ENCODE measurements at regions not wholly inside any gene's neighbourhood (a gene's known extent, or its start where the extent isn't known, plus 50 kb on each side); places are given as distances from the start of the nearest gene placed in this dataset.

- H3K27ac ChIP-seq (ENCODE audit: low read length) = peak overlapping the region; percentile 71
- TF ChIP-seq REST (IDR thresholded peaks at IDR 0.05; ENCODE audit: borderline replicate concordance) (no peak), EP300 (conservative IDR thresholded peaks at IDR 0.05; ENCODE audit: poor library complexity, severe bottlenecking) (no peak), MXI1 (conservative IDR thresholded peaks at IDR 0.05; ENCODE audit: poor library complexity, severe bottlenecking) (no peak), RAD21 (conservative IDR thresholded peaks at IDR 0.05) (no peak), EZH2 (IDR thresholded peaks at IDR 0.05; ENCODE audit: borderline replicate concordance, insufficient read depth, low read length, poor library complexity, severe bottlenecking) (no peak), CTCF (IDR thresholded peaks at IDR 0.05; ENCODE audit: poor library complexity, severe bottlenecking) (no peak), SMC3 (conservative IDR thresholded peaks at IDR 0.05; ENCODE audit: poor library complexity) (no peak), POLR2AphosphoS5 (IDR thresholded peaks at IDR 0.05) (no peak), TAF1 (IDR thresholded peaks at IDR 0.05; ENCODE audit: low read depth) (no peak)
- no peak overlapping the region for H2AFZ ChIP-seq (ENCODE audit: low read depth, low read length)
Measured at GRCh38 chr12:124191024-124191359, 103.9 kb upstream of the RFLNA start.

GRCh38 chr12:124191966-124192365, 102.9 kb upstream of the RFLNA start:
- H4K20me1 ChIP-seq (ENCODE audit: insufficient read depth) = no peaks in the 10 kb centered on the region
- no peak for TF ChIP-seq CTCF (IDR thresholded peaks at IDR 0.05; ENCODE audit: poor library complexity, severe bottlenecking)
- TF ChIP-seq MXI1 (conservative IDR thresholded peaks at IDR 0.05; ENCODE audit: poor library complexity, severe bottlenecking) = no peak
- TF ChIP-seq EZH2 (IDR thresholded peaks at IDR 0.05; ENCODE audit: borderline replicate concordance, insufficient read depth, low read length, poor library complexity, severe bottlenecking) = no peak
- no peak for TF ChIP-seq SMC3 (conservative IDR thresholded peaks at IDR 0.05; ENCODE audit: poor library complexity)
- TF ChIP-seq TAF1 (IDR thresholded peaks at IDR 0.05; ENCODE audit: low read depth) = no peak
- H3K9ac ChIP-seq (ENCODE audit: low read length) = no peak overlapping the region
- H3K27ac ChIP-seq (ENCODE audit: low read length) = no peak overlapping the region
- H2AFZ ChIP-seq (ENCODE audit: low read depth, low read length) = no peak overlapping the region
- H3K79me2 ChIP-seq (replicated peaks; ENCODE audit: insufficient read depth, low read length) = no peaks in the 10 kb centered on the region
- no peaks in the 10 kb centered on the region for H3K36me3 ChIP-seq (ENCODE audit: insufficient read depth, low read length)
- no peak overlapping the region for H3K4me2 ChIP-seq (ENCODE audit: low read length)
- no peaks in the 10 kb centered on the region for H3K27me3 ChIP-seq (ENCODE audit: insufficient read depth, low read depth, low read length)
- H3K9me3 ChIP-seq (ENCODE audit: low read length) = peaks cover 2% of the 10 kb centered on the region
- no peaks in the 10 kb centered on the region for H3K9me2 ChIP-seq (ENCODE audit: insufficient read depth, low read length)
- H3F3A ChIP-seq (ENCODE audit: insufficient read depth, low read length, poor library complexity, severe bottlenecking) = no peaks in the 10 kb centered on the region
- H3K4me3 ChIP-seq (ENCODE audit: low read length) = no peak overlapping the region

More at GRCh38 chr12:124191024-124191359, 103.9 kb upstream of the RFLNA start:
- Histone ChIP-seq H3K9me2 (ENCODE audit: insufficient read depth, low read length) (no peaks in the 10 kb centered on the region), H3K79me2 (replicated peaks; ENCODE audit: insufficient read depth, low read length) (no peaks in the 10 kb centered on the region), H3K4me3 (ENCODE audit: low read length) (no peak overlapping the region), H3K27me3 (ENCODE audit: insufficient read depth, low read depth, low read length) (no peaks in the 10 kb centered on the region), H3K36me3 (ENCODE audit: insufficient read depth, low read length) (no peaks in the 10 kb centered on the region), H3F3A (ENCODE audit: insufficient read depth, low read length, poor library complexity, severe bottlenecking) (no peaks in the 10 kb centered on the region), H3K4me2 (ENCODE audit: low read length) (no peak overlapping the region), H4K20me1 (ENCODE audit: insufficient read depth) (no peaks in the 10 kb centered on the region), H3K9me3 (ENCODE audit: low read length) (peaks cover 2% of the 10 kb centered on the region), H3K9ac (ENCODE audit: low read length) (peak overlapping the region; percentile 31)

Measured in neural cell (in vitro differentiated cells).